Mammary epithelial cell (primary cell): ENCODE measurements at regions not wholly inside any gene's neighbourhood (a gene's known extent, or its start where the extent isn't known, plus 50 kb on each side); places are given as distances from the start of the nearest gene placed in this dataset.
"Not testable (repeated sequence)": the region's sequence is repeated elsewhere in the genome, so short reads cannot be mapped to it uniquely, and the experiment has no call there.

Source experiments
- CTCF ChIP-seq, 2 donors: IDR thresholded peaks in 1 of 2; conservative IDR thresholded peaks in 1 of 2; 2 replicates each; pipeline ENCODE4 v1.5.1; 2011 to 2012; ENCODE audit warnings: inconsistent platforms in 2 of 2, low read length in 2 of 2, mild to moderate bottlenecking in 2 of 2, control low read depth in 1 of 2, low read depth in 1 of 2; ENCODE audit not compliant: insufficient read depth in 1 of 2; ENCODE audit errors: extremely low read depth in 1 of 2
- EZH2 ChIP-seq: IDR thresholded peaks from 2 replicates; pipeline ENCODE4 v1.6.1; 2012; ENCODE audit warnings: low read length, inconsistent platforms, borderline replicate concordance

- TF ChIP-seq CTCF (conservative IDR thresholded peaks at IDR 0.05 in 1 of 2, IDR thresholded peaks at IDR 0.05 in 1 of 2; ENCODE audit: extremely low read depth in 1 of 2, insufficient read depth in 1 of 2, low read depth in 1 of 2, low read length in 2 of 2); EZH2: not testable (repeated sequence)
Measured at GRCh38 chr2:91843723-91844450, 3027.3 kb upstream of the TEKT4 start.
